ENCODE measurements at regions not wholly inside any gene's neighbourhood (a gene's known extent, or its start where the extent isn't known, plus 50 kb on each side); places are given as distances from the start of the nearest gene placed in this dataset.

DNA sequence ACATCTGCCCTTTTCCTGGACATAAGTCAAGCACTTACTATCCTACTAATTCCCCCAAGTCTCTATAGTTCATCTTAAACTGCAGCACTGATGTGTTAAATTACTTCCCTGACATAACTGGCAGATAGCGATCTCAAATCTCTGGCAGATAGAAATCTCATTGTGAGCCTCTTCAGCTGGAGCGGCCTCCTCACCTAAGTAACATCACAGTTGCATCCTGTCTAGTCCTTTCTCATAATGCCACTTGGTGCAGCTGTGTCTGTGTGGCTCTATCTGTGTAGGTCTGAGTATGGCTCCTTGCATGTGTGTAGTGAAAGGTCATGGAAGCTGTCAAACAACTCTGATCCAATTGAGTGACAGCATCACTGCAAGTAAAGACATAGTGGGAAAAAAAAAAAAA, 53.6 kb upstream of the FST start:
- TF ChIP-seq GATA2 (IDR thresholded peaks at IDR 0.05; ENCODE audit: low read depth, low read length), result peak; percentile 24; the same call in 1 of the 2 replicates
- TF ChIP-seq GATA3 (IDR thresholded peaks at IDR 0.05; ENCODE audit: low read depth, low read length), result no peak

DNA sequence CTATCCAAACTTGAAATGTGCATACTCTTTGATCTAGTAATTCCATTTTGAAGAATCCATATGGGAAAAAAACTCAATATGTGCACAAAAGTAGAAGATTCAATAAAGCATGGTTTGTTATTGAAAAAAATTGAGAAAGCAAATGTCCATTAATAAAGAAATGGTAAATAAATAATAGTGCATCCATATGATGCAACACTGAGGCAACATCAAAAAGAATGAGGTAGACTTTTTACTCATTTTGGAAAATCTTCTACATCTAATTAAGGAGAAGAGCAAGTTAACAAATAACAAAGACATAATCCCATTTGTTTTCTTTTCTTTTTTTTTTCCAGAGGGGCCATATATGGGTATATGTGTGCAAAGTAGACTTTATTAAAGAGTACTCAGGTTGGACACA, 52.5 kb upstream of the FST start:
- no peak for TF ChIP-seq GATA3 (IDR thresholded peaks at IDR 0.05; ENCODE audit: low read depth, low read length)
- no peak for TF ChIP-seq GATA2 (IDR thresholded peaks at IDR 0.05; ENCODE audit: low read depth, low read length)

DNA sequence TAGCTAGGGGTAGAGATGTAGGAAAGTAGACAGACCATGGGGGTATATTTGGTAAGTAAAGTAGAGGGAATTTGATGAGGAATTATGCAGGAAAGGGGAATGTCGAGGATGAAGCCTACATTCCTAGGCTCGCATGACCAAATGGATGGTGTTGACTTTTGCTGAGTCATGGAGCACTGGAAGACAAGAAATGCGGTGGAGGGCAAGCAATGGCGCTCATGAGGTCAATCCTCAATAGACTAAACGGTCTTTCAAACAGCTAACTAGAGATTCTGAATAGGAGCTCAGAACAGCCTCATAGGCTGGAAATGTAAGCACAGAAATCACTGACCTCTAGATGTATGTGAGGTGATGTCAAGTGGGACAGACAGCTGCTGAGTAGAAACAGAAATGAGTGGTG, 50.7 kb upstream of the FST start:
- no peak for TF ChIP-seq GATA2 (IDR thresholded peaks at IDR 0.05; ENCODE audit: low read depth, low read length)
- no peak for TF ChIP-seq GATA3 (IDR thresholded peaks at IDR 0.05; ENCODE audit: low read depth, low read length)

DNA sequence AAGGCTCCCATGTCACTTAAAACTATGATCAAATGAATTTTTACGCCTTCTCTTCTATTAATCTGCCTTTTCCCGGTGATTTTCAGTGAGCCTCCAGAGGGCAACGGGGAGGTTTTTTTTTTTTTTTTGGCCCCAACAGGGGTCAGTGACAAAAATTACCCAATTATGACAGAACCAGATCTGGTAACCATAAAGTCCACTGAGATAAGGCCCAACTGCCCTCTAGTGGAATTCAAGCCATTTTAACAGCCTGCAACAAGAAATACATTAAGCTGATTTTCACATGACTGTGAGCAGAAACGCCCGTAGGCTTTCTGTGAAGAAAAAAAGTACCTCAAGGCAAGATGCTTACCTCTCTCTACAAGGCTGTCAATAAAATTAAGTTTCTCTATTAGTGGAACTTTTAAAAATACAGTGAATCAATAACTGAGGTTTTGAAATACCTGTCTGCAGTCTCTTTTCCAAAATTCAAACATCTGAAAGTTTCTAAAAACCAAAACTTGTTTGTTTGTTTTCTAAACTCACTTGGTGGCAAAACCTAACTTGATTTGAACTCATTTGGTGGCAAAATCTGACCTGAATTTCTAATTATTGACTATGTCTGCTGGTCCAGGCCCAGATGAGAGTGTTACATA, 49.7 kb upstream of the FST start:
- no peak for TF ChIP-seq GATA3 (IDR thresholded peaks at IDR 0.05; ENCODE audit: low read depth, low read length)
- TF ChIP-seq GATA2 (IDR thresholded peaks at IDR 0.05; ENCODE audit: low read depth, low read length), result peak; percentile 15; the same call in 1 of the 2 replicates

Measured in SH-SY5Y (cell line).